ENCODE measurements at regions not wholly inside any gene's neighbourhood (a gene's known extent, or its start where the extent isn't known, plus 50 kb on each side); places are given as distances from the start of the nearest gene placed in this dataset.

DNA sequence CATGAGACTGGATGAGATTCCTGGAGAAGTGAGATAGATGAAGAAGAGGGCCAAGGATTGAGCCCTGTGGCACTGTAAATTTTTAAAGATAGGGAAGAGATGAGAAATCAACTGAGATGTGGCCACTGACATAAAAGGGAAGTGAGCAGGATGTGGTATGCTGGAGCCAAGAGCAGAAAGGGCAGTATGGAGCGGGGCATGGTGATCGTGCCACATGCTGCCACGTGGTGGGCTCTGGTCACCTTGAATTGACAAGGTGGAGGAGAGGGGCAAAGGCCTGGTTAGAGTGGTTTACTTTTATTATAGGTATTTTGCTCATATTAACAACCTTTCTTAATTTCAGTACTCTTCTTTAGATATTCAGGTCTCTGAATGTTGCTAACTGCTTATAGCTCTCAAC, 257.9 kb downstream of the NEDD1 start:
- TF ChIP-seq, protein P1, sequence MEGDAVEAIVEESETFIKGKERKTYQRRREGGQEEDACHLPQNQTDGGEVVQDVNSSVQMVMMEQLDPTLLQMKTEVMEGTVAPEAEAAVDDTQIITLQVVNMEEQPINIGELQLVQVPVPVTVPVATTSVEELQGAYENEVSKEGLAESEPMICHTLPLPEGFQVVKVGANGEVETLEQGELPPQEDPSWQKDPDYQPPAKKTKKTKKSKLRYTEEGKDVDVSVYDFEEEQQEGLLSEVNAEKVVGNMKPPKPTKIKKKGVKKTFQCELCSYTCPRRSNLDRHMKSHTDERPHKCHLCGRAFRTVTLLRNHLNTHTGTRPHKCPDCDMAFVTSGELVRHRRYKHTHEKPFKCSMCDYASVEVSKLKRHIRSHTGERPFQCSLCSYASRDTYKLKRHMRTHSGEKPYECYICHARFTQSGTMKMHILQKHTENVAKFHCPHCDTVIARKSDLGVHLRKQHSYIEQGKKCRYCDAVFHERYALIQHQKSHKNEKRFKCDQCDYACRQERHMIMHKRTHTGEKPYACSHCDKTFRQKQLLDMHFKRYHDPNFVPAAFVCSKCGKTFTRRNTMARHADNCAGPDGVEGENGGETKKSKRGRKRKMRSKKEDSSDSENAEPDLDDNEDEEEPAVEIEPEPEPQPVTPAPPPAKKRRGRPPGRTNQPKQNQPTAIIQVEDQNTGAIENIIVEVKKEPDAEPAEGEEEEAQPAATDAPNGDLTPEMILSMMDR (IDR thresholded peaks at IDR 0.05) = no peak
- TF ChIP-seq POLR2A (IDR thresholded peaks at IDR 0.05) (no peak), EP300 (IDR thresholded peaks at IDR 0.05) (no peak)
